ENCODE measurements at regions not wholly inside any gene's neighbourhood (a gene's known extent, or its start where the extent isn't known, plus 50 kb on each side); places are given as distances from the start of the nearest gene placed in this dataset.

- no peak for DNase-seq
Measured at GRCh38 chr1:11414926-11415538, 63.9 kb upstream of the DISP3 start.

- DNase-seq = no peak
Measured at GRCh38 chr1:11417162-11417561, 61.8 kb upstream of the DISP3 start.

GRCh38 chr1:11418056-11418455 lies 60.9 kb upstream of the DISP3 start:
- no peak for DNase-seq

- DNase-seq = no peak
Measured at GRCh38 chr1:11421443-11421842, 57.5 kb upstream of the DISP3 start.

GRCh38 chr1:11422686-11423085 lies 56.3 kb upstream of the DISP3 start:
- DNase-seq = no peak

- DNase-seq = no peak
Measured at GRCh38 chr1:11426617-11427016, 52.3 kb upstream of the DISP3 start.

- DNase-seq = no peak
Measured at GRCh38 chr1:11428789-11429188, 50.2 kb upstream of the DISP3 start.

All from SHP77 (cell line).